Psoas muscle (tissue), 7 donors: ENCODE measurements at regions not wholly inside any gene's neighbourhood (a gene's known extent, or its start where the extent isn't known, plus 50 kb on each side); places are given as distances from the start of the nearest gene placed in this dataset.

Experiments
- ATAC-seq, 4 donors: fragments of 200-7000 bp; cut with Tn5 transposase; one replicate each; pipeline ENCODE4 v1.9.1; 2020; ENCODE audit warnings: moderate library complexity in 3 of 4, mild to moderate bottlenecking in 2 of 4
- DNase-seq, 2 donors: peaks; one replicate each; pipeline ENCODE4 v3.0.0-alpha.2; 2020
- H3K27ac ChIP-seq: fragments of 200-600 bp; one replicate; pipeline ENCODE4 v1.8.0; 2022
- H3K27me3 ChIP-seq, 3 donors: fragments of 200-600 bp in 1 of 3; one replicate each; pipeline versions ENCODE4 v1.6.1 to v1.8.0; 2013 to 2022; ENCODE audit warnings: low read length in 2 of 3, mild to moderate bottlenecking in 2 of 3, moderate library complexity in 1 of 3; ENCODE audit not compliant: insufficient read depth in 3 of 3
- H3K36me3 ChIP-seq, 2 donors: fragments of 200-600 bp in 1 of 2; one replicate each; pipeline versions ENCODE4 v1.6.1 to v1.8.0; 2013 to 2022; ENCODE audit warnings: low read depth in 1 of 2, mild to moderate bottlenecking in 1 of 2, moderate library complexity in 1 of 2; ENCODE audit not compliant: insufficient read depth in 1 of 2
- H3K4me1 ChIP-seq: fragments of 200-600 bp; one replicate; pipeline ENCODE4 v1.8.0; 2022
- H3K4me3 ChIP-seq: fragments of 200-600 bp; one replicate; pipeline ENCODE4 v1.8.0; 2022; ENCODE audit warnings: mild to moderate bottlenecking
- H3K9me3 ChIP-seq: fragments of 200-600 bp; one replicate; pipeline ENCODE4 v1.8.0; 2022
- WGBS, 3 donors: extraction: QIAGEN DNeasy Blood & Tissue Kit; methylation state at CpG; one replicate each; pipeline versions ENCODE4 v1.1.6 to v1.1.7; 2013; 5-methylcytosine and 5-hydroxymethylcytosine counted together
- intact Hi-C, 2 donors: fragments of 100-400 bp; cut with DNase I; formaldehyde crosslinking; loops; one replicate each; pipeline versions ENCODE4 v1.11.0 to v1.14.2; 2022
- TF ChIP-seq, protein P1 (sequence below): fragments of 200-600 bp; IDR thresholded peaks from one replicate; pipeline ENCODE4 v1.8.0; 2022; ENCODE audit warnings: antibody characterized with exemption
- donor health status: healthy with polysubstance abuse.
- donor health status: DM: no; HTN: no; CAD: no; lungs with moderate emphysema.
- donor health status: Bipolar disorder and iron deficiency.
- donor health status: healthy.
- donor health status: DM: yes; HTN: yes; CAD: no.
- donor health status: DM: no; HTN: no; CAD: no.
- donor health status: DM: yes; HTN: yes; CAD: no.

DNA sequence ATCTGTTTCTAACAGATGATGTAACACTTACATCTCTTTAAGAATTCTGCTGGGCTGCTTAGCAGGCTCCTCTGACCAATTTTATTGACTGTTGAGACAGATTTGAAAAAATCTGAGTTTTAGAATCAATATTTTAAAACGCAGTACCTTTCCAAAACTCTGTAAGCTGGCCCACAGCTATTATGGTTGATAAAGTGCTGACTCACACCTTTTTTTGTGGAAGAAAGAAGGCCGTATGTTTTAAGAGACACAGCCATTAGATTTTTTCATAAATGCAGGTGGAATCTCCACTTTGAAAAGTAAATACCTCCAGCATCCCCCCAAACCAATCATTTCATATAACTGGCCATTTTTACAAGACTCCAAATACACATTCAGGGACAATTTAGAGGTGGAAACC is 82.2 kb downstream of the TBXT start:
- H3K27ac ChIP-seq: no peak overlapping the region
- intact Hi-C loops: no loop called here
- ATAC-seq (no peak), DNase-seq (no peak)
- no peaks in the 10 kb centered on the region for H3K9me3 ChIP-seq
- no peaks in the 10 kb centered on the region for H3K27me3 ChIP-seq
- TF ChIP-seq, protein P1, sequence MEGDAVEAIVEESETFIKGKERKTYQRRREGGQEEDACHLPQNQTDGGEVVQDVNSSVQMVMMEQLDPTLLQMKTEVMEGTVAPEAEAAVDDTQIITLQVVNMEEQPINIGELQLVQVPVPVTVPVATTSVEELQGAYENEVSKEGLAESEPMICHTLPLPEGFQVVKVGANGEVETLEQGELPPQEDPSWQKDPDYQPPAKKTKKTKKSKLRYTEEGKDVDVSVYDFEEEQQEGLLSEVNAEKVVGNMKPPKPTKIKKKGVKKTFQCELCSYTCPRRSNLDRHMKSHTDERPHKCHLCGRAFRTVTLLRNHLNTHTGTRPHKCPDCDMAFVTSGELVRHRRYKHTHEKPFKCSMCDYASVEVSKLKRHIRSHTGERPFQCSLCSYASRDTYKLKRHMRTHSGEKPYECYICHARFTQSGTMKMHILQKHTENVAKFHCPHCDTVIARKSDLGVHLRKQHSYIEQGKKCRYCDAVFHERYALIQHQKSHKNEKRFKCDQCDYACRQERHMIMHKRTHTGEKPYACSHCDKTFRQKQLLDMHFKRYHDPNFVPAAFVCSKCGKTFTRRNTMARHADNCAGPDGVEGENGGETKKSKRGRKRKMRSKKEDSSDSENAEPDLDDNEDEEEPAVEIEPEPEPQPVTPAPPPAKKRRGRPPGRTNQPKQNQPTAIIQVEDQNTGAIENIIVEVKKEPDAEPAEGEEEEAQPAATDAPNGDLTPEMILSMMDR: no peak
- no peaks in the 10 kb centered on the region for H3K4me1 ChIP-seq
- H3K4me3 ChIP-seq: no peak overlapping the region
- WGBS, 3 donors: 66 to 69% (median 68%) methylated on average over 2 of the region's 2 CpGs
- no peaks in the 10 kb centered on the region for H3K36me3 ChIP-seq

GRCh38 chr6:166084951-166085350 is 82.7 kb downstream of the TBXT start:
- Histone ChIP-seq H3K27me3 (no peaks in the 10 kb centered on the region), H3K4me1 (no peaks in the 10 kb centered on the region), H3K36me3 (no peaks in the 10 kb centered on the region), H3K27ac (no peak overlapping the region), H3K4me3 (no peak overlapping the region), H3K9me3 (no peaks in the 10 kb centered on the region)
- DNase-seq (no peak), ATAC-seq (no peak)
- WGBS, 3 donors: 74 to 81% (median 76%) methylated on average over 2 of the region's 2 CpGs
- TF ChIP-seq, protein P1: no peak
- intact Hi-C loops: no loop called here

- H3K27me3 ChIP-seq: peaks cover 0 to 5% (median 0%) of the 10 kb centered on the region in 3 donors
- ATAC-seq: no peak
- TF ChIP-seq, protein P1: no peak
- H3K9me3 ChIP-seq: no peaks in the 10 kb centered on the region
- no peaks in the 10 kb centered on the region for H3K36me3 ChIP-seq
- H3K4me1 ChIP-seq: no peaks in the 10 kb centered on the region
- intact Hi-C loops: no loop called here
- no peak overlapping the region for H3K27ac ChIP-seq
- 88 to 89% (median 88%) methylated on average over 6 of the region's 6 CpGs for WGBS, 3 donors
- no peak for DNase-seq
- no peak overlapping the region for H3K4me3 ChIP-seq
Measured at GRCh38 chr6:166079841-166080240, 87.8 kb downstream of the TBXT start.

DNA sequence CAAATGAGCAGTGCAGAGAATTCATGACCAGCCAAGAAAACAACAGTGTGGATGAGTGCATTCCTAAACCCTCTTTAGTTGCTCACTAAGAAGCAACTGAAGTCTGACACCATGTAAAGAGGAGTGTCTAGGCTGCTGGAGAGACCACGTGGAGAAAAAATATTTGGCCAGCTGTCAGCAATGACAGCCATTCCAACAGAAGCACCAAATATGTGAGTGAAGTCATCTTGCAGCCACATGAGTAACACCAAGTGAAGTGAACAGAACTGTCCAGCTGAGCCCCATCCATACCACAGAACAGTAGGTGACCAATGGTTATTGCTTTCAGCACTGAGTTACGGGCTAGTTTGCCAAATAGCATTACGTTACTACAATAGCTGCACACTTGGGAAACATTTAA is 89.4 kb downstream of the TBXT start:
- Histone ChIP-seq H3K9me3 (no peaks in the 10 kb centered on the region), H3K4me3 (no peak overlapping the region), H3K27me3 (peaks cover 0 to 5% (median 0%) of the 10 kb centered on the region in 3 donors), H3K4me1 (no peaks in the 10 kb centered on the region), H3K36me3 (no peaks in the 10 kb centered on the region), H3K27ac (no peak overlapping the region)
- 38 to 46% (median 41%) methylated on average over 3 of the region's 3 CpGs for WGBS, 3 donors
- DNase-seq (no peak), ATAC-seq (no peak)
- intact Hi-C loops: no loop called here
- TF ChIP-seq, protein P1: no peak

GRCh38 chr6:166076625-166077024 is 91.0 kb downstream of the TBXT start:
- intact Hi-C loops: no loop called here
- Histone ChIP-seq H3K4me1 (no peaks in the 10 kb centered on the region), H3K36me3 (no peaks in the 10 kb centered on the region), H3K4me3 (no peak overlapping the region), H3K27ac (no peak overlapping the region), H3K9me3 (no peaks in the 10 kb centered on the region), H3K27me3 (peaks cover 0 to 5% (median 0%) of the 10 kb centered on the region in 3 donors)
- 77 to 89% (median 88%) methylated on average over 4 of the region's 4 CpGs for WGBS, 3 donors
- TF ChIP-seq, protein P1: no peak
- no peak for ATAC-seq
- no peak for DNase-seq
